Stimulated activated naive CD8-positive, alpha-beta T cell treated with anti-CD3 and anti-CD28 coated beads, Interleukin-15, Interleukin-2, amounts not matched to agents 100 ng/mL and 50 ng/mL, for 24 hours (primary cell): ENCODE measurements at regions not wholly inside any gene's neighbourhood (a gene's known extent, or its start where the extent isn't known, plus 50 kb on each side); places are given as distances from the start of the nearest gene placed in this dataset.
"Not testable (repeated sequence)": the region's sequence is repeated elsewhere in the genome, so short reads cannot be mapped to it uniquely, and the experiment has no call there.

ENCODE experiments used
- H3K27ac Mint-ChIP-seq: one replicate; pipeline ENCODE4 v1.8.0; 2021; ENCODE audit warnings: mild to moderate bottlenecking, mixed read lengths
- H3K27me3 Mint-ChIP-seq: one replicate; pipeline ENCODE4 v1.8.0; 2021; ENCODE audit warnings: mixed read lengths
- H3K36me3 Mint-ChIP-seq: one replicate; pipeline ENCODE4 v1.8.0; 2021; ENCODE audit warnings: low read depth, mixed read lengths
- H3K4me1 Mint-ChIP-seq: one replicate; pipeline ENCODE4 v1.8.0; 2021; ENCODE audit warnings: low read depth, mixed read lengths
- H3K4me3 Mint-ChIP-seq: one replicate; pipeline ENCODE4 v1.8.0; 2021; ENCODE audit warnings: mild to moderate bottlenecking, mixed read lengths
- H3K9me3 Mint-ChIP-seq: one replicate; pipeline ENCODE4 v1.8.0; 2021; ENCODE audit warnings: mixed read lengths

GRCh38 chr3:144501467-144501866 is 529.8 kb downstream of the DIPK2A start:
- H3K9me3 Mint-ChIP-seq = no peaks in the 10 kb centered on the region
- no peaks in the 10 kb centered on the region for H3K4me1 Mint-ChIP-seq
- no peak overlapping the region for H3K4me3 Mint-ChIP-seq
- H3K27ac Mint-ChIP-seq = no peak overlapping the region
- no peaks in the 10 kb centered on the region for H3K36me3 Mint-ChIP-seq
- H3K27me3 Mint-ChIP-seq = peaks cover 4% of the 10 kb centered on the region

- H3K27ac Mint-ChIP-seq = no peak overlapping the region
Measured at GRCh38 chr3:144502402-144502801, 530.8 kb downstream of the DIPK2A start.

GRCh38 chr3:144506375-144506774 is 534.8 kb downstream of the DIPK2A start:
- H3K9me3 Mint-ChIP-seq, H3K4me3 Mint-ChIP-seq, H3K36me3 Mint-ChIP-seq, H3K27ac Mint-ChIP-seq, H3K27me3 Mint-ChIP-seq, H3K4me1 Mint-ChIP-seq: not testable (repeated sequence)

More at GRCh38 chr3:144502402-144502801, 530.8 kb downstream of the DIPK2A start:
- H3K4me3 Mint-ChIP-seq = no peak overlapping the region
- H3K9me3 Mint-ChIP-seq = no peaks in the 10 kb centered on the region
- peaks cover 4% of the 10 kb centered on the region for H3K27me3 Mint-ChIP-seq
- no peaks in the 10 kb centered on the region for H3K36me3 Mint-ChIP-seq
- no peaks in the 10 kb centered on the region for H3K4me1 Mint-ChIP-seq

- H3K36me3 Mint-ChIP-seq = no peaks in the 10 kb centered on the region
- H3K4me3 Mint-ChIP-seq = no peak overlapping the region
- no peaks in the 10 kb centered on the region for H3K4me1 Mint-ChIP-seq
- H3K27ac Mint-ChIP-seq = no peak overlapping the region
- no peaks in the 10 kb centered on the region for H3K9me3 Mint-ChIP-seq
- no peaks in the 10 kb centered on the region for H3K27me3 Mint-ChIP-seq
Measured at GRCh38 chr3:144511346-144511745, 539.7 kb downstream of the DIPK2A start.

- H3K27me3 Mint-ChIP-seq = peaks cover 7% of the 10 kb centered on the region
- no peaks in the 10 kb centered on the region for H3K4me1 Mint-ChIP-seq
- no peaks in the 10 kb centered on the region for H3K9me3 Mint-ChIP-seq
- H3K36me3 Mint-ChIP-seq = no peaks in the 10 kb centered on the region
- no peak overlapping the region for H3K27ac Mint-ChIP-seq
- no peak overlapping the region for H3K4me3 Mint-ChIP-seq
Measured at GRCh38 chr3:144516026-144516425, 544.4 kb downstream of the DIPK2A start.

GRCh38 chr3:144516589-144516988 is 545.0 kb downstream of the DIPK2A start:
- no peaks in the 10 kb centered on the region for H3K9me3 Mint-ChIP-seq
- no peaks in the 10 kb centered on the region for H3K36me3 Mint-ChIP-seq
- H3K4me3 Mint-ChIP-seq = no peak overlapping the region
- no peaks in the 10 kb centered on the region for H3K4me1 Mint-ChIP-seq
- H3K27me3 Mint-ChIP-seq = peaks cover 7% of the 10 kb centered on the region
- H3K27ac Mint-ChIP-seq = no peak overlapping the region

- H3K4me1 Mint-ChIP-seq = no peaks in the 10 kb centered on the region
Measured at GRCh38 chr3:144521131-144521530, 549.5 kb downstream of the DIPK2A start.

GRCh38 chr3:144522456-144522855 is 550.8 kb downstream of the DIPK2A start:
- Mint-ChIP-seq H3K36me3 (no peaks in the 10 kb centered on the region), H3K4me1 (no peaks in the 10 kb centered on the region), H3K9me3 (no peaks in the 10 kb centered on the region), H3K27ac (no peak overlapping the region), H3K4me3 (no peak overlapping the region), H3K27me3 (peaks cover 7% of the 10 kb centered on the region)

More at GRCh38 chr3:144521131-144521530, 549.5 kb downstream of the DIPK2A start:
- no peak overlapping the region for H3K4me3 Mint-ChIP-seq
- H3K27ac Mint-ChIP-seq = no peak overlapping the region
- peaks cover 7% of the 10 kb centered on the region for H3K27me3 Mint-ChIP-seq
- H3K36me3 Mint-ChIP-seq = no peaks in the 10 kb centered on the region
- H3K9me3 Mint-ChIP-seq = no peaks in the 10 kb centered on the region

GRCh38 chr3:144523396-144523795 is 551.8 kb downstream of the DIPK2A start:
- H3K27me3 Mint-ChIP-seq = peaks cover 5% of the 10 kb centered on the region
- no peaks in the 10 kb centered on the region for H3K9me3 Mint-ChIP-seq
- H3K4me1 Mint-ChIP-seq = no peaks in the 10 kb centered on the region
- H3K27ac Mint-ChIP-seq = no peak overlapping the region
- H3K36me3 Mint-ChIP-seq = no peaks in the 10 kb centered on the region
- H3K4me3 Mint-ChIP-seq = no peak overlapping the region

- no peak overlapping the region for H3K27ac Mint-ChIP-seq
- no peaks in the 10 kb centered on the region for H3K9me3 Mint-ChIP-seq
- H3K36me3 Mint-ChIP-seq = no peaks in the 10 kb centered on the region
- peaks cover 4% of the 10 kb centered on the region for H3K27me3 Mint-ChIP-seq
- H3K4me1 Mint-ChIP-seq = no peaks in the 10 kb centered on the region
- H3K4me3 Mint-ChIP-seq = no peak overlapping the region
Measured at GRCh38 chr3:144524531-144524930, 552.9 kb downstream of the DIPK2A start.

- Mint-ChIP-seq H3K27me3 (peaks cover 4% of the 10 kb centered on the region), H3K36me3 (no peaks in the 10 kb centered on the region), H3K4me1 (no peaks in the 10 kb centered on the region), H3K4me3 (no peak overlapping the region), H3K27ac (no peak overlapping the region), H3K9me3 (no peaks in the 10 kb centered on the region)
Measured at GRCh38 chr3:144529566-144529965, 557.9 kb downstream of the DIPK2A start.

- Mint-ChIP-seq H3K4me1 (no peaks in the 10 kb centered on the region), H3K9me3 (no peaks in the 10 kb centered on the region), H3K4me3 (no peak overlapping the region), H3K27me3 (peaks cover 9% of the 10 kb centered on the region), H3K36me3 (no peaks in the 10 kb centered on the region), H3K27ac (no peak overlapping the region)
Measured at GRCh38 chr3:144544871-144545270, 573.2 kb downstream of the DIPK2A start.

- Mint-ChIP-seq H3K4me1 (no peaks in the 10 kb centered on the region), H3K36me3 (no peaks in the 10 kb centered on the region), H3K9me3 (no peaks in the 10 kb centered on the region), H3K4me3 (no peak overlapping the region), H3K27ac (no peak overlapping the region), H3K27me3 (peaks cover under 1% of the 10 kb centered on the region)
Measured at GRCh38 chr3:144546539-144546938, 574.9 kb downstream of the DIPK2A start.

- Mint-ChIP-seq H3K27ac (no peak overlapping the region), H3K36me3 (no peaks in the 10 kb centered on the region), H3K4me3 (no peak overlapping the region), H3K4me1 (no peaks in the 10 kb centered on the region), H3K9me3 (no peaks in the 10 kb centered on the region), H3K27me3 (no peaks in the 10 kb centered on the region)
Measured at GRCh38 chr3:144548346-144548745, 576.7 kb downstream of the DIPK2A start.

GRCh38 chr3:144549166-144549565 is 577.5 kb downstream of the DIPK2A start:
- Mint-ChIP-seq H3K9me3 (no peaks in the 10 kb centered on the region), H3K4me1 (no peaks in the 10 kb centered on the region), H3K36me3 (no peaks in the 10 kb centered on the region), H3K27me3 (no peaks in the 10 kb centered on the region), H3K27ac (no peak overlapping the region), H3K4me3 (no peak overlapping the region)

- H3K4me1 Mint-ChIP-seq = no peaks in the 10 kb centered on the region
- no peaks in the 10 kb centered on the region for H3K27me3 Mint-ChIP-seq
- no peaks in the 10 kb centered on the region for H3K36me3 Mint-ChIP-seq
- no peaks in the 10 kb centered on the region for H3K9me3 Mint-ChIP-seq
- no peak overlapping the region for H3K27ac Mint-ChIP-seq
- H3K4me3 Mint-ChIP-seq = no peak overlapping the region
Measured at GRCh38 chr3:144552346-144553057, 580.9 kb downstream of the DIPK2A start.
